Glomerular endothelial cell (primary cell): ENCODE measurements at regions not wholly inside any gene's neighbourhood (a gene's known extent, or its start where the extent isn't known, plus 50 kb on each side); places are given as distances from the start of the nearest gene placed in this dataset.
A peak's percentile ranks its signal among the peaks of the same experiment; 100 is the strongest.

Experiments used
- DNase-seq: peaks from one replicate; pipeline ENCODE4 v3.0.0-alpha.2; 2011; ENCODE audit warnings: low read depth, low spot score; ENCODE audit errors: extremely low read depth

DNA sequence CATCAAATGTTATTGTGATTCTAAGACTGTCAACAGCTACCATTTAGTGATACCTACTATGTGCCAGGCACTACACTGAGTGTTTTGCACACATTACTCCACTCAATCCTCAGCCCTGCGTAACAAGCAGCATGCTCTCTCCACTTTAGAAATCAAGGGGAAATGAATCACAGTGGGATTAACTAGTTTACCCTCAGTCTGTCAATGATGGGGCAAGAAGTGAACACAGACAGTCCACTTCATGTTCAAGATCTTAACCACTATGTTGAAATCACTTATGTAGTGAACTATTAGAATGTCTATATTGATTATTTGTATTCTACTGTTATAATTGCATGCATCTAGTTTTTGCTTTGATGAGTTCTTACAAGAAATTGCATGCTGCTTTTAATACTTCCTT, 165.3 kb downstream of the LTN1 start:
- no peak for DNase-seq

DNA sequence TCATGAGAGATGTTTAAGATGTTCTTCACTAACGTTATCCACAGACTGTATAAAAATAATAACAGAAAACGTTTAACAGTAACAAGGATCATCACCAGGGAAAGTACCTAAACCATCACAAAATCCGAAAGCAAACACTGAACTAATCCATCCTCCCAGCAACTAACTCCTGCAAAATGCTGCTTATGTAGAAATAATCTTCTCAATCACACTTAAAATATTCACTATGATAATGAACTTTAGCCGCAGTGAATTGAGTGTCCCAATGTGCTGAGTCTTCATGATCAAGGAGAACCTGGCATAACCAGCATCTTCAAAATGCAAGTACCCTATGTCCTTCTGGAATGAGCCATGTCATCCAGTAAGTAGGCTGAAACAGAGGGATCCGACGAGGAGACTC, 166.1 kb downstream of the LTN1 start:
- DNase-seq: no peak

DNA sequence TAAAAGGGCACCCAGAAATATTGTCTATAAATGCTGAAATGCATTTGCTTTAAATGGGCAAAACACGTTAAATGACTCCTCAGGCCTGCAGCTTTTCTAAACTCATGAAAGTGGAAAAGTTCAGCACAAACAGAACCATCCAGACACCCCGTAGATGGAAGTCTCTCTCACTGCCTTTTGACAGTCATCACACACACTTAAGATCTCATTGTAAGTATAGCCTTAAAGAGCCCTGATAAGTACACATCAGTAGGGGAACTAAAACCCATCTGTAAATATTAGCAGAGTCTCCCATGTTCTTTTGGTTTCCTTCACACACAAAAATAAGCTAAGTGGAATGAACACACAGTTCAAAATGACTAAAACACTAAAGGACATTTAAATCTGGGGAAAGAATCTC, 166.7 kb downstream of the LTN1 start:
- no peak for DNase-seq

DNA sequence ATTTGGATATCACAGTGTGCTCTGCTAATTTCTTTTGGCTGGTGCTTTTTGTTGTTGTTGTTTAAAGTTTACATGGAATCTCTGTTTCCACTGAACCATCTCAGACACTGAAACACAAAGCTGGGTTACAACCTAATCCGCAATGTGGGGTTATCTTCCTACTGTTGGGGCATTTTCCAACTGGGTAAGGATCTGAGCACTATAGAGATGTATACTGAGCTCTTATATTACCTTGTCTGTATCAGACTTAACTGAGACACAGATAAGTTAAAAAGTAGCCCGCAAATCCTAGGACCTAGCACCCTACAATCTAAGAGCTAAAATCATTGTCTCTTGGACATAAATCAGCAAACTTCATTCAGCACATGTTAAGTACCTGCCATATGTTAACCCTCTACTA, 169.2 kb downstream of the LTN1 start:
- no peak for DNase-seq

DNA sequence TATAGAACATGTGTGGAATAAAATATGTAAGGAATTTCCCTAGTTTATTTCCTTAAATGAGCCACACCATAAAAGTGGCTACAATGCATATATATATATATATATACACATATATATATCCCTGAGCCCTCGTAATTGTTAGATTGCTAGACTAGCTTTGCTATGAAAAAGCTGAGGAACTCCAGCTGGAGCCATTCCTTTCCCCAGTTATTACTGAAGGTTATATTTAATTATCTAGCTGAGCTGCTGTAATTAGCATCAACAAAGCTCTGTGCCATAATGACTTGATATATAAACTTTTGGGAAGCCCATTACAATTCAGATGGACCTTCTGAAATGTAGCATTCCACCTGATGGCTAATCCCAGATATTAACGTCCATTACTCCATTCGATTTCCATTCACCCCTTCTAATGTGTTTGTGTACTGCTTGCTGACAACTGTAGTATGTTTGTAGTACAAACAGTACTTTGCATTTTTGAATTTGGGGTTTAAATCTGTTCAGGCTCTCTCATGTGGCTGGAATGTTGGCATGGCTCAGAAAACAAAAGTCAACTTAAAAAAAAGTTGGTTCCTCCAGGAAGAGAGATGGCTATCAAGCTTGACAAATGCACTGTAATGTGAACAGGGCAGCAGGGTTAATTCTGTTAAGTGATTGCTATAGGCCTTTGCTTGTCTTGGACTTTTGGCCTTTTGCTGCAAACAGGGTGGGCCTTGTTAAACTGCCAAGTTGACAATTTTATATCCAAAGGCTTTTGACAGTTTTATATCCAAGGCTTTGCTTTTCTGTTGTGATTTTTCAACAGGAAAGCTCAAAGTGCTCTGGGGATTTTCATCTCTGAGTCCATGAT, 170.0 kb downstream of the LTN1 start:
- DNase-seq: no peak

DNA sequence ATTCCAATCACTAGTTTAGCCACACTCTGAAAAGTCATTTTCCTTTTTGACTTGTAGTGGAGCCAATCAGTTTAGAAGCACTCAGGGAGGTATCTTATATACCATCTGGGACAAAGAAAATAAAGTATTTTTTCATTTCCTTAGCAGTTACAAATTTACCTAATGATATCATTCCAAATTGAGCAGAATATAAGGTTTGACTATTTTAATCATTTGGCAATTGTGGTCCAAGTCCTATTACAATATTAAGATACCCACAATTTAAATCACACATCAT, 170.6 kb downstream of the LTN1 start:
- no peak for DNase-seq

DNA sequence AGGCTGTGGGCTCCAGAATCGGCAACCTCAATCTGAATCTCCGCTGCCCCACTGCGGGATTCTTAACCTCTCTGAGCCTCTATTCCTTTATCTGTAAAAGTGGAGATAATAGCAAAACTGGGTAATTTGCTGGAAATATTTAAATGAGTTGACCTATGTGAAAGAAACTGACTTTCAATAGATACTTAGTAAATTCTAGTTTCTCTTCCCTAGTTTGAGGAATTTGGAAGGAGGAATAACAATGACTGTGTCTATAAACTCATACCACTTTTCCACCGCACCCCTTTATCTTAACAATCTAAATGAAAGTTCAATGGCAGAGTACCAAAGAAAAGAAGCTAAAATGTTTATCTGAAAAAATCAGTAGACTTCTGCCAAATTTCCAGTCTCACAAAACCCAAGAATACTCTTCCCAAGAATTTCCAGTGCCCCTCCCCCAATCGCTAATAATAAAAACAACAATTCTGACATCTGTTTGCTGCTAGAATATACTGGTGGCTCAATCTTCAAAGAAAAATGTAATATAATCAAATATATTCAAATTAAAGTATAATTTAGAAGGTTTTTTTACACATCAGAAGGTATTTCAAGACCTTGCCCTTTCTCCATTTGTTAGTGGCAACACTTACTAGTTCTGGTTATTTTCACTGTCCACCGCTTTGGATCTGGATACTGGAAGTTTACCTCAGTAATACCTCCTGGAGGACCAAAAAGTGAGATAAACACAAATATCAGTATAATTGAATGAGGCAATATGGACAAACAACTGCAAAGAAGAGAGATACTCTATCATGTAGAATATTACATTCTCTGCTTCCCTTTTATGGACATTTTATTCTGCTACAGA, 171.2 kb downstream of the LTN1 start:
- DNase-seq: no peak

DNA sequence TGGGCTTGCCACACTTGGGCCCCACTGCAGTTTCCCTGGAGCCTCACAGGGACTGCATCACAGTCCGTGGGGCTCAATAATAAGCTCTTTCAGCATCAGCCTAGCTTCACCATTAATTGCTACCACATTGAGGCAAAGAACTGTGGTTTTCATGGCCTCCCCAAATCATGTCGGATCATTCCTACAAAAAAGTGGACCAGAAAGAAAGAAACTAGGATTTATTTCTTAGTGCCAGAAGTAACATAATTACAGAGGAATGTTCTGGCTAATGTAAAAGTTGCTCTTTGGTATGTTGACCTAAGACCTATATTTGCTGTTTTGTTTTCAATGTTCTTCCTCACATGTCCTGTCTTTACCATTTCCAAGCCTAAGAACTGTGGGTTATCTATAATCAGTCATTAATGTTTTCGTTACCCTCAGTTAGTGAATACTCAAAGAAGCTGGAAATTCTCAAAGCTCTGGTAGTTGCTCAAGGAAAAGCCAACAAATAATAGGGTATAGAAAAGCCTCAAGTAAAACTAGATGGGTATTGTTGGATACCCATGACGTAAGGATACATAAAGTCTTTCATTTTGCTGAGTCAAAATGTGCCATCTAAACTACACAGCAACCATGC, 173.9 kb downstream of the LTN1 start:
- DNase-seq: no peak

DNA sequence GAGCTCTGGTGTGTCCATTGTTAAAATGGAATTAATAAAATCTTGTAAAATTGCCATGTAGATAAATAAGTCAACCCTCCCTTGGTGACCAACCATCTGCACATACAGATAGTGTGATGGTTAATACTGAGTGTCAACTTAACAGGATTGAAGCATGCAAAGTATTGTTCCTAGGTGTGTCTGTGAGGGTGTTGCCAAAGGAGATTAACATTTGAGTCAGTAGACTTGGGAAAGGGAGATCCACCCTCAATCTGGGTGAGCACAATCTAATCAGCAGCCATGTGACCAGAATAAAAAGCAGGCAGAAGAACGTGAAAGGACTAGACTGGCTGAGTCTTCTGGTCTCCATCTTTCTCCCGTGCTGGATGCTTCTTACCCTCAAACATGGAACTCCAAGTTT, 174.8 kb downstream of the LTN1 start:
- no peak for DNase-seq

DNA sequence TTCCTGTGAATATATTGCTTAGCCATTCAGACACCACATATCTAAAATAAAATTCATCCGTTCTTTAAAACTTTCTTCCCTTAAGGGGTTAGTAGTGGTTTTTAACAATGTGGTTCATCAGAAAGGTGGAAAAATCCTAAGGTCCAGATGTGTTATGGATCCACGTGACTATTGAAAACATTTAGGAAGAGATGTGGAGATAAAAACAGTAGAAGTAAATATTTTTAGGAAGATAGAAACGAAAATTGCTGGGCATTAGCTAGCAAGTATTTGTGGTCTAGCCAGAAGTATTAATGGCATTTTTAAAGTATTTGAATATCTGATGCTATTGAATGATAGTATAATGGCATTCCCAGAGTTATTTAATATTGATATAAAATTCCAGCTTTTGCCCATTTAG, 180.8 kb downstream of the LTN1 start:
- no peak for DNase-seq

DNA sequence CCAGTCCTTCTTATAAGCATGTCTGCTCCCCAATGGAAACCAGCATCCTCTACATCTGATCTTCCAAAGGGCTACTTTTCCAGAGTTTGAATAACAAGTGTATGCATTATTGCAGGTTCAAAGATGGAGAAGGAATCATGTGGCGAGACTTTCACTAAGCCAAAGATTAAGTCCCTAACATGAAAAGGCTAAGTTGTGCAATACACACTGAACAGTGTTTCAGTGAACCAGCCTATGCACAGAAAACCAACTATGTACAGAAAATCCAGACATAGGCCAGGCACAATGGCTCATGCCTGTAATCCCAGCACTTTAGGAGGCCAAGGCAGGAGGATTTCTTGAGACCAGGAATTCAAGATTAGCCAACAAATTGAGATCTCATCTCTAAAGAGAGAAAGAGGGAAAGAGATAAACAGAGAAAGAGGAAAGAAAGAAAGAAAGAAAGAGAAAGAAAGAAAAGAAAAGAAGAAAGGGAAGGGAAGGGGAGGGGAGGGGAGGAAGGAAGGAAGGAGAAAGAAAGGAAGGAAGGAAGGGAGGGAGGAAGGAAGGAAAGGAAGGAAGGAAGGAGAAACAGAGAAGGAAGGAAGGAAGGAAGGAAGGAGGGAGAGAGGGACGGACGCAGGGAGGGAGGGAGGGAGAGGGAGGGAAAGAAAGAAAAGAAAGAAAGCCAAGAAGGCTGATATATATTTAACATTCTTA, 181.7 kb downstream of the LTN1 start:
- no peak for DNase-seq

DNA sequence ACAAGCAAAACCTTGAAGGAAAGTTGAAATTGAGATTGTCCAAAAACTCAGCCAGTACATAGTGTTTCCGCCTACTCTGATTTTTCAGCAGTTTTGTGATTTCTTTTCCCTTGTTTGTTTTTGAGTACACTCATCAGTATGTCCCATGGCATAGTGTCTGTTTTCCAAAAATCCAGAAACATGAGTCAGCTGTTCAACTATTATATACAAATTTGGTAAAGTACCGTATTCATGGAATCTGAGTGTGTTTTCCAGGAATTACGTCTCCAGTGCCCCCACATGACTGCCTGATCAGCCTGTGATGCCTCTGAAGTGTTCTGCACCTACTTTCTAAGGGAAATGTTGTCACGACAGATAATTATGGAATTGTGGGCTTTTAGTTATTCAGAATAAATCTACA, 186.8 kb downstream of the LTN1 start:
- DNase-seq: peak; percentile 69

DNA sequence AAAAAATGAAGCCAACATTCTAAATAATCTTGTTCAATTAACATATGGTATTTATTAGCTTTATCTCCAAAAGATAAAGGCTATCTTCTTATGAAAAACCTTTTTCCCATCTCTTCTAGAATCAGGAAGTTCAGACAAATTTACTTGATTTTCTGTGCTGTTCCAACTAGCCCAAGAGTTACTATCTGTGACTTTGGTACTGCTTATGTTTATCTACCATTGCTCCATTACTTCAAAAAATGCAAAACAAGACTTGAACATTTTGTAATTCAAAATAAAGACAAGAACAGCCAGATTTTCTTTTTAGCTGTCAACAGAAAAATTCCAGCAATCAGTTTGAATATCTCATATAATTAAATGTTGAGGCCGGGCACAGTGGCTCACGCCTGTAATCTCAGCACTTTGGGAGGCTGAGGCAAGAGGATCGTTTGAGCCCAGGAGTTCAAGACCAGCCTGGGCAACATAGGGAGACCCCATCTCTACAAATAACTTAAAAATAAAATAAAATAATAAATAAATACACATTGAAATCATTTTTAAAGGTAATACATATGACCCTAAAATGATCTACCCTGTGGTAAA, 188.5 kb downstream of the LTN1 start:
- DNase-seq: no peak

DNA sequence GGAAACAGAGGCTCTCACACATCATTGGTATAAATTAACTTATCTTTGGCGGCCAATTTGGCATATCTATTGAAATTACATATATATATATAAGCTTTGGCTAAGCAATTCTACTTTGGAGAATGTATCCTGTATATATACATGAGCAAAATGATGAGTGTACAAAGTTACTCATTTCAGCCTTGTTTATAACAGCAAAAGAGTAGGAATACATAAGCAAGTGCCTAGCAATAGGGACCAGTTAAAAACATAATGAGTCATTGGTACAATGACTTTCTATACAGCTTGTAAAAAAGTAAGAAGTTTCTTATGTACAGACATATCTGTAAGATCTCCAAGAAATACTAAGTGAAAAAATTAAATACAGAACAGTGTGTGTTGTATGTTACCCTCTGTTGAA, 190.8 kb downstream of the LTN1 start:
- DNase-seq: no peak

DNA sequence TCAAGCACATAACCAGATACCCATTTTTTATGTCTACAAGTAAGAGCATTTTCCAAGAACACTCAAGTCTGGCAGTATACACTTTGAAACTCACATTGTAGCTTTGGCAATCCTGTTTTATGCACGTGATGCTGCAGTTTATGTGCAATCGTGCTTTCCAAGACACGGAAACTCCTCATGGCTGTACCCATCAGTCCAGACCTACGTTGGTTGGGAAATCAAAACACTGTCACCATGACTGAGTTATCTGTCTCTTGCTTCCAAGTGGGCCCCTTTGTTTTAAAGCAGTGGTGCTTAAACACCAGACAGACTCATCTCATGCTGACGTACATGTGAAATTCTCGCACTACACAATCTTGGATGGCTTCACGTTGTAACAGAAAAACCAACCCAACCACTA, 192.8 kb downstream of the LTN1 start:
- DNase-seq: no peak

DNA sequence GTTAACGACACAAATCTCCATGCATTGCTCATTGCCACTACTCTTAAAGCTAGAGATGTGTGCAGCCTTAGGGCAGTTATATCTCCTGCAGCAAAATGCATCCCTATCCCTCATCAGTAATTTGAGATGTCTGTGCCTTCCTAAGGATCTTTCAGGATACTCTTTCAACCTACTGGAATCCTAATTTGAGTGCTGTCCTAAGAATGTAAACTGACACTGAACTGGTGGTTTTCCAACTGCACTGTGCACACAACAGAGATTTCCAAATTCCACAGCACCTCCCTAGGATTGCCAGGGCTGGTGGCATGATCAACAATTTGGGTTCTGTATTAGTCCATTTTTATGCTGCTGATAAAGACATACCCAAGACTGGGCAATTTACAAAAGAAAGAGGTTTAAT, 193.9 kb downstream of the LTN1 start:
- DNase-seq: no peak

DNA sequence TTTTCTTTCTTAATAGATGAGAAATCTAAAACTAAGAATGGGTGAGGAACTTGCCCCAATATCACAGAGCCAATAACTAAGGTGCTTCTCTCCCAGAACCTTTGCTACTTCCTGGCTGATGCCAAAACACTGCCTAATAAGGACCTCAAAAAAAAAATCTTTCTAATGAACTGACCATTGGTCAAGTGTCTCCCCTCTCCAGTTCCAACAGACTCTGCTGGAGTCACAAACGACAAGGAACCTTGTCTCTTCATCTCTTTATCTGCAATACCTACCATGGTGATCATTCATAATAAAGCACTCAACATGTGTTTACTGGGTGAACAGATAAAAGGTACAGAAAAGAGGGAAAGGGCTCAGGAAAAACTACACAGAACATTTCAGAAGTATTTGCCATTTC, 197.4 kb downstream of the LTN1 start:
- no peak for DNase-seq

DNA sequence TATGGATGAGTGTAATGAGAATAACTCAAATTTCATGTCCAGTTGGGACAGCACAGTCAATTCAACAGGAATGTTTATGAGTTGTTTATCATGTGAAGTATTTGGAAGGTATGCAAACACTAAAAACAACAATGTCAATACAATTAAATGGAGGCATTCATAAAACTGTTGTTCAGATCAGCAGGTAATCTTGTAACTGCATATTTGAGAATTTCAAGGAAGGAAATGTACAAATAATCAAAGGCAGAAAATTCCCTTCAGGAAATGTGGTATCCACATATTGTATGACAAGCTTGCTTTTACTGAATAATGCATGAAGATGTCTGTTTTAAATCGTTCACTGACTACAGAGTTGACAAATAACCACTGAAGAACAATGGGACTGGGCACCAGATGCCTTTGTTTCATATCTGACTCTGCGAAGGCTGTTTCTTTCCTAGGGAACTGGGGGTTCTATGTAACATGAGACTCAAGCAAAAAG, 198.3 kb downstream of the LTN1 start:
- no peak for DNase-seq

DNA sequence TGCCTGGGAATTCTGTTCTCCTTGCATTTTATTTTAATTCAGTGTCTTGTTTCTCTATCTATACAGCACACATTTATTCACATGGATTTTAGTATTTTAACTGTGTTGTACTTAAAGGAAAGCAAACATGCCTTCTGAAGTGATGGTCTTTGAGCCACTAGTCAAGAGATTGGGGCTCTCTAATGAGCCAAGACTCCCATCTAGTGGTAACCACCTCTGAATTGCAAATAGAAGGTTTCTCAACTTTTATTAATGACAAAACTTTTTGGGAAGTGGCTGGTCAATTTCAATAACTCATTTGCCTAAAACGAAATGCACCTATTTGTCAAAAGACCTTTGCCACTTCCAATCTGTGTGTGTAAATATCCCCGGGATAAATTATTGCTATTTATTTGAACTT, 199.6 kb downstream of the LTN1 start:
- DNase-seq: no peak

DNA sequence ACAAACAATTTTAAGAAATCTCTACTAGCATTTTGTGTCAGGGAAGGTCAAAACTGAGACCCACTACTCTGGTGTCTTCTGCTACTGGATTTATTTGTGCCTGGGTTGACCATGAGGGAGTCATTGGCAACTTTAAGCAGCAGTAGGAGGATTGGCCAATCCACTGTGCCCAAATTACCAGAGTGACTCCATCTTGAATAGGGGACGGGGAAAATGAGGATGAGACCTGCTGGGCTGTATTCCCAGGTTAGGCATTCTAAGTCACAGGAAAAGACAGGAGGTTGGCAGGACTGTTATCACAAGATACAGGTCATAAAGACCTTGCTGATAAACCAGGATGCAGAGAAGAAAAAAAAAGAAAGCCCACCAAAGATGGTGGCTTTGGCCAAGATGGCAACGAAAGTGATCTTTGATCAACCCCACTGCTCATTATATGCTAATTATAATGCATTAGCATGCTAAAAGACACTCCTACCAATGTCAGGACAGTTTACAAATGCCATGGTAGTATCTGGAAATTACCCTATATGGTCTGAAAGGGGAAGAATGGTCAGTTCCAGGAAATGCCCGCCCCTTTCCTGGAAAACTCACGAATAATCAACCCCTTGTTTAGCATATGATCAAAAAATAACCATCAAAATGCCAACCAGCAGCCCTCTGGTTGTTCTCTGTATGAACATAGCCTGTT, 200.9 kb downstream of the LTN1 start:
- no peak for DNase-seq
